Colonic mucosa (tissue), 4 donors: ENCODE measurements at regions not wholly inside any gene's neighbourhood (a gene's known extent, or its start where the extent isn't known, plus 50 kb on each side); places are given as distances from the start of the nearest gene placed in this dataset.

ENCODE experiments used
- DNase-seq: peaks from one replicate; pipeline ENCODE4 v3.0.0-alpha.2; 2020
- H3K27ac ChIP-seq: fragments of 200-600 bp; one replicate; pipeline ENCODE4 v1.8.0; 2021
- H3K27me3 ChIP-seq: fragments of 200-600 bp; one replicate; pipeline ENCODE4 v1.8.0; 2021
- H3K36me3 ChIP-seq: fragments of 200-600 bp; one replicate; pipeline ENCODE4 v1.8.0; 2021
- H3K4me1 ChIP-seq: fragments of 200-600 bp; one replicate; pipeline ENCODE4 v1.8.0; 2021; ENCODE audit warnings: mild to moderate bottlenecking
- H3K4me3 ChIP-seq: fragments of 200-600 bp; one replicate; pipeline ENCODE4 v1.8.0; 2021
- H3K9ac ChIP-seq, 2 donors: one replicate each; pipeline ENCODE4 v1.7.0; 2013; ENCODE audit warnings: control low read depth in 2 of 2, low read depth in 2 of 2, low read length in 2 of 2
- H3K9me3 ChIP-seq: fragments of 200-600 bp; one replicate; pipeline ENCODE4 v1.8.0; 2021
- intact Hi-C: fragments of 100-400 bp; cut with DNase I; formaldehyde crosslinking; loops from one replicate; pipeline ENCODE4 v1.14.1; 2022
- TF ChIP-seq, protein P1 (sequence below): fragments of 200-600 bp; IDR thresholded peaks from one replicate; pipeline ENCODE4 v1.8.0; 2022; ENCODE audit warnings: antibody characterized with exemption, mild to moderate bottlenecking
- donor health status: healthy.
- donor health status: DM: no; HTN: no; CAD: no.
- donor health status: DM: no; HTN: no; CAD: no.

DNA sequence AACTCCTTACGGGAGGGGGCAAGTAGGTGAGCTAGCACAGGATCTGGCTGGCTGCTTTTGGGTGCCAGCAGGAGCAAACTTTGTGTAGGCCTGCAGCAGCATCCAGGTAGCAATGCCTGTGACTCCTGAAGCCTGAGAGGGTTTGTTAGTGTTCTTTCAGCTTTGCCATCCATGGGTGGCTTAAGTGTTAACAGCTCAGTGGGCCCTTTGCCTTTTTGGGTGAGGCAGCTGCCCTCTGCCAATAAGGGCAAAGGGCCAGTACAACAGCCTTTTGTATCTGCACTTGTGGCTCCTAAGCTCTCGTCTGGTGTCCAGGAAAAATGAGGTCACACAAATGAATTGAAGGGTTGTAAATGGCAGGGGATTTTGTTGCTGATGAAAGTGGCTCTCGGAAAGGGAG is 359.0 kb upstream of the CHRM2 start:
- H3K9me3 ChIP-seq, result no peaks in the 10 kb centered on the region
- H3K9ac ChIP-seq, result no peak overlapping the region
- DNase-seq, result no peak
- no peak overlapping the region for H3K4me3 ChIP-seq
- no peaks in the 10 kb centered on the region for H3K27me3 ChIP-seq
- intact Hi-C loops, result no loop called here
- TF ChIP-seq, protein P1, sequence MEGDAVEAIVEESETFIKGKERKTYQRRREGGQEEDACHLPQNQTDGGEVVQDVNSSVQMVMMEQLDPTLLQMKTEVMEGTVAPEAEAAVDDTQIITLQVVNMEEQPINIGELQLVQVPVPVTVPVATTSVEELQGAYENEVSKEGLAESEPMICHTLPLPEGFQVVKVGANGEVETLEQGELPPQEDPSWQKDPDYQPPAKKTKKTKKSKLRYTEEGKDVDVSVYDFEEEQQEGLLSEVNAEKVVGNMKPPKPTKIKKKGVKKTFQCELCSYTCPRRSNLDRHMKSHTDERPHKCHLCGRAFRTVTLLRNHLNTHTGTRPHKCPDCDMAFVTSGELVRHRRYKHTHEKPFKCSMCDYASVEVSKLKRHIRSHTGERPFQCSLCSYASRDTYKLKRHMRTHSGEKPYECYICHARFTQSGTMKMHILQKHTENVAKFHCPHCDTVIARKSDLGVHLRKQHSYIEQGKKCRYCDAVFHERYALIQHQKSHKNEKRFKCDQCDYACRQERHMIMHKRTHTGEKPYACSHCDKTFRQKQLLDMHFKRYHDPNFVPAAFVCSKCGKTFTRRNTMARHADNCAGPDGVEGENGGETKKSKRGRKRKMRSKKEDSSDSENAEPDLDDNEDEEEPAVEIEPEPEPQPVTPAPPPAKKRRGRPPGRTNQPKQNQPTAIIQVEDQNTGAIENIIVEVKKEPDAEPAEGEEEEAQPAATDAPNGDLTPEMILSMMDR, result no peak
- no peaks in the 10 kb centered on the region for H3K4me1 ChIP-seq
- no peak overlapping the region for H3K27ac ChIP-seq
- no peaks in the 10 kb centered on the region for H3K36me3 ChIP-seq

DNA sequence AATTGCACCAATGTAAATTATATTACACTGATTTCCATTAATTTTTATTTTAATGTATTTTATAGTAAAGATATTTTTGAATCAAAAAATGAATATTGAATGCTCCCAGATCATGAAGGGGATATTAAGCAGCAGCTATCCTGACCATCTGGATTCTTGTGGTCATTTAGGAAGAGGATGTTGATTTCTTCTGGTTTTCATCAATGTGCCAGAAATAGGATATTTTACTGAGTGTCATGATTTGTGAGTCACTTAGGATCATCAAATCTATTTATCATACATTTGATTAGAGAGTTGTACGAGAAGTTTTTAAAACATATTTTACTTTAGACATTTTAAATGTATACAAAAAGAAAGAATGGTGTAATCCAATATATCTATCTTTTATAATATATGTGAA is 366.3 kb upstream of the CHRM2 start:
- no peak overlapping the region for H3K9ac ChIP-seq
- no peaks in the 10 kb centered on the region for H3K27me3 ChIP-seq
- no peaks in the 10 kb centered on the region for H3K36me3 ChIP-seq
- TF ChIP-seq, protein P1, result no peak
- no peak overlapping the region for H3K4me3 ChIP-seq
- H3K4me1 ChIP-seq, result no peaks in the 10 kb centered on the region
- no peaks in the 10 kb centered on the region for H3K9me3 ChIP-seq
- DNase-seq, result no peak
- no peak overlapping the region for H3K27ac ChIP-seq
- intact Hi-C loops, result no loop called here

DNA sequence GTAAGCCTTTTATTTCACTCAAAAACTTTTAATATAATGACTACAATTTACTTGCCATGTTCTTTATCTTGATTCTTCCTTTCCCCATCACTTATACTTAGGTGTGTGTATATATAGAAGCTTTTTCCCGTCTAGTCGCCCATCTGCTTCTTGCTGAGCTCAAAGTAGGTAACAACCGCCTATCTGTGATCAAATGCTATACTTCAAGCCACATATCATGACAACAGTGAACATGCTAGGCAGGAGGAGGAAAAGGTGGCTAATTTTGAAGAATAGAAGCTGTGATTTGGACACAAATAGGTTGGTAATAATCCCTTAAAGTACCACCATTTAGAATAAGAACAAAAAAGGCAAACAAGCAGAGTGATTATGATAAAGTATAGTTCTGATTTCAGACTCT is 367.3 kb upstream of the CHRM2 start:
- no peaks in the 10 kb centered on the region for H3K36me3 ChIP-seq
- H3K9me3 ChIP-seq, result no peaks in the 10 kb centered on the region
- TF ChIP-seq, protein P1, result no peak
- intact Hi-C loops, result no loop called here
- no peak overlapping the region for H3K9ac ChIP-seq
- H3K4me1 ChIP-seq, result no peaks in the 10 kb centered on the region
- H3K27ac ChIP-seq, result no peak overlapping the region
- no peak overlapping the region for H3K4me3 ChIP-seq
- DNase-seq, result no peak
- no peaks in the 10 kb centered on the region for H3K27me3 ChIP-seq

DNA sequence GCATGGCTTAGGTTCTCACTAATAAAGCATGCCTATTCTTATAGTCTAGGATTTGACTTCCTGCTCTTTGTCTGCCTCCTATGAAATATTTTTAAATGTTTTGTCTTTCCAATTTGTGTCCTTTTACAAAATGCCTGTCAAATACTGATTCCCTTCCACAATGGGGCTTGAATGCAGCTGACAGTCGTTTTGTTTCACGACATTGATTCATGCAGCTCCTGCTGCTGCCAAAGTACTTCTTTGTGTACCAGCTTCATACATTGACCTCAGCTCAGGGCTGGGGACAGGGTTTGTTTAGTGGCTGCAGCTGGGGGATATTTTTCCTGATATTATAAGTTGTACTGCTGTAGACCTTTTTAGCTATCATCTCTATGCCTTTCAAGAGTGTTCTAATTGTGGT is 371.9 kb upstream of the CHRM2 start:
- DNase-seq, result no peak
- Histone ChIP-seq H3K27me3 (no peaks in the 10 kb centered on the region), H3K27ac (no peak overlapping the region), H3K36me3 (no peaks in the 10 kb centered on the region), H3K9ac (no peak overlapping the region), H3K9me3 (no peaks in the 10 kb centered on the region), H3K4me1 (no peaks in the 10 kb centered on the region), H3K4me3 (no peak overlapping the region)
- TF ChIP-seq, protein P1, result no peak
- intact Hi-C loops, result no loop called here

DNA sequence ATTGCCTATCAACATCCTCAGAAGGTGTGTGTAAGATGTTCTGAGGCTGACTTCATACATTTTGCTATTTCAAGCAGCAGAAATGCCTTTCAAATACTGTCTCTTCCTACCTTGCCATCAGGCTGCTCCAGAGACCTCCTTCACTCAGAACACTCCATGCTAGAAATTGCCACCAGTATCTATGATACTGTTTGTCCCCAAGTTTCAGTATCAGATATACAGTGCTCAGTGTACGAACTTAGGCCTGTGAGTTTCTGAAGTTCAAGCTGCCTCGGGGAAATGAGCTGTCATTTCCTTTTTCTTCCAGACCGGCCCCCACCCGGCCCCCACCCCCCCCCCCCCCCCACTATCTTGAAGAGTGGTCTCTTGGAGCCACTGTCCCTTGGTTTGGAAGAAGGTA is 373.4 kb upstream of the CHRM2 start:
- Histone ChIP-seq H3K36me3 (no peaks in the 10 kb centered on the region), H3K4me3 (no peak overlapping the region), H3K27me3 (no peaks in the 10 kb centered on the region), H3K4me1 (no peaks in the 10 kb centered on the region), H3K9me3 (no peaks in the 10 kb centered on the region), H3K27ac (no peak overlapping the region), H3K9ac (no peak overlapping the region)
- intact Hi-C loops, result no loop called here
- TF ChIP-seq, protein P1, result no peak
- DNase-seq, result no peak

DNA sequence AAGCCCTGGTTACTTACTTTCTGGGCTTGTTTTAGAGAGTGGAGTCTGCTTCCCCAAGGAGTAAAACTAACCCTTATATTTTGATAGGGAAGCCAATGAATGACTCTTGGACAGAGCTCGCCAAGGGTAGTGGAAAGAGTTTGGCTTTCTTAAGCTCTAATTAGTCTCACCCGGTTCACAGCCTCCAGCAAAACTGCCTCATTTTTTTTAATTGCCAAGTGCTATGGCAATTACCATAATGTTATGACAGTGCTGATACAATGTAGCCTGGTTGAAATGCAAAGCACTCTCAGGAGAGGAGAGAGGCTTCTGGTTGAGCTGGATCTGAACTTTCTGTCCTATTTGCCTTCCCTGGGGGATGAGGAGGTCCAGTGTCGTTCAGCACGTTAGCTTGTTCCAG is 376.1 kb upstream of the CHRM2 start:
- DNase-seq, result no peak
- Histone ChIP-seq H3K9ac (no peak overlapping the region), H3K4me1 (no peaks in the 10 kb centered on the region), H3K36me3 (no peaks in the 10 kb centered on the region), H3K4me3 (no peak overlapping the region), H3K27me3 (no peaks in the 10 kb centered on the region), H3K9me3 (no peaks in the 10 kb centered on the region), H3K27ac (no peak overlapping the region)
- intact Hi-C loops, result no loop called here
- TF ChIP-seq, protein P1, result no peak
